Ascending aorta (tissue), 2 donors: ENCODE measurements at regions not wholly inside any gene's neighbourhood (a gene's known extent, or its start where the extent isn't known, plus 50 kb on each side); places are given as distances from the start of the nearest gene placed in this dataset.

Experiments
- DNase-seq, 2 donors: peaks; one replicate each; pipeline ENCODE4 v3.0.0-alpha.2; 2019; ENCODE audit warnings: low spot score in 2 of 2
- H3K27ac ChIP-seq, 2 donors: fragments of 200-600 bp; sonication (generic); one replicate each; pipeline ENCODE4 v1.5.1; 2016 to 2017; ENCODE audit warnings: mild to moderate bottlenecking in 1 of 2
- H3K27me3 ChIP-seq: fragments of 200-600 bp; sonication (generic); one replicate; pipeline ENCODE4 v1.5.1; 2017
- H3K36me3 ChIP-seq, 2 donors: fragments of 200-600 bp; sonication (generic); one replicate each; pipeline ENCODE4 v1.5.1; 2016
- H3K4me1 ChIP-seq, 2 donors: fragments of 200-600 bp; sonication (generic); one replicate each; pipeline ENCODE4 v1.5.1; 2016 to 2017; ENCODE audit warnings: mild to moderate bottlenecking in 1 of 2
- H3K4me3 ChIP-seq, 2 donors: fragments of 200-600 bp; sonication (generic); one replicate each; pipeline ENCODE4 v1.5.1; 2016 to 2017; ENCODE audit warnings: mild to moderate bottlenecking in 1 of 2
- H3K9me3 ChIP-seq, 2 donors: fragments of 200-600 bp; sonication (generic); one replicate each; pipeline ENCODE4 v1.5.1; 2016
- CTCF ChIP-seq, 3 experiments: fragments of 200-600 bp in 2 of 3; fragments of 450-650 bp in 1 of 3; sonication (generic) in 2 of 3; IDR thresholded peaks; one replicate each; pipeline ENCODE4 v1.5.1; 2016 to 2019; ENCODE audit warnings: antibody characterized with exemption in 3 of 3, mild to moderate bottlenecking in 1 of 3, moderate library complexity in 1 of 3
- intact Hi-C: fragments of 100-400 bp; cut with DNase I; formaldehyde crosslinking; loops from one replicate; pipeline ENCODE4 v1.15.1; 2023

GRCh38 chr2:48250474-48250844, 64.0 kb upstream of the FOXN2 start:
- H3K9me3 ChIP-seq: no peaks in the 10 kb centered on the region
- H3K4me1 ChIP-seq: peaks cover 5 to 20% of the 10 kb centered on the region in 2 donors
- no peak overlapping the region for H3K27ac ChIP-seq
- H3K4me3 ChIP-seq: no peak overlapping the region
- DNase-seq: no peak
- intact Hi-C loops: no loop called here
- no peaks in the 10 kb centered on the region for H3K27me3 ChIP-seq
- H3K36me3 ChIP-seq: no peaks in the 10 kb centered on the region
- no peak for TF ChIP-seq CTCF (IDR thresholded peaks at IDR 0.05)

DNA sequence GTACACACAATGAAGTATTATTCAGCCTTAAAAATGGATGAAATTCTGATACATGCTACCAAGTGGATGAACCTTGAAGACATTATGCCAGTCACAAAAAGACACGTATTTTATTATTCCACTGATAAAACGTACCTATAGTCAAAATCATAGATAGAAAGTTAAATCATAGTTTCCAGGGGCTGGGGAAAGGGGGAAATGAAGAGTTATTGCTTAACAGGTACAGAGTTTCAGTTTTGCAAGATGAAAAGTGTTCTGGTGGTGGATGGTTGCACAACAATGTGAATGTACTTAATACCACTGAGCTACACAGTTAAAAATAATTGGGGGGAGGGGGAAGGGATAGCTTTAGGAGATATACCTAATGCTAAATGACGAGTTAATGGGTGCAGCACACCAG, 63.5 kb upstream of the FOXN2 start:
- H3K27ac ChIP-seq: no peak overlapping the region

DNA sequence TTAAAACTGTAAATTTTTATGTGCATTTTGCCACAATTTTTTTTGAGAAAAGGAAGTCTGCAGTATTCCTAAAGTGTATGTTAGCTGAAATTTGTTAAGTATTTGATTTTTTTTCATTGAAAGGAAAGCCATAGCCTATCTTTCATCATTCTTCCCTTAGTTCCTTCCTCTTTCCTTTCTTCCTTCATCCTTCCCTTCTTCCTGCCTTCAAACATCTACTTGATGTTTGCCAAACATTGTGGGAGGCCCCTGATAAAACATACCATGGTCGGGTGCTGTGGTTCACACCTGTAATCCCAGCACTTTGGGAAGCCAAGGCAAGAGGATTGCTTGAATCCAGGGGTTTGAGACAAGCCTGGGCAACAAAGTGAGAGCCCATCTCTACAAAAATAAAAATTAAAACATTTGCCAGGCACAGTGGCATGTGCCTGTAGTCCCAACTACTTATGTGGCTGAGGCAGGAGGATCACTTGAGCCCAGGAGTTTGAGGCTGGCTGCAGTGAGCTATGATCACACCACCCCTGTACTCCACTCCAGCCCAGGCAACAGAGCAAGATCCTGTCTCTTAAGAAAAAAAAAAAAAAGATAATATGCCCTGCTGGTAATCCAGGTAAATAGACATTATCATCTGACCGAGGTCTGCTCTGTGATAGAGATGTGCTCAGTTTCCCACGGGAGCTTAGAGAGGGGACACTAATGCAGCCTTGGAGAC, 62.9 kb upstream of the FOXN2 start:
- peaks cover 5 to 20% of the 10 kb centered on the region in 2 donors for H3K4me1 ChIP-seq
- H3K27ac ChIP-seq: no peak overlapping the region
- DNase-seq: no peak
- H3K4me3 ChIP-seq: no peak overlapping the region
- H3K36me3 ChIP-seq: no peaks in the 10 kb centered on the region
- H3K27me3 ChIP-seq: no peaks in the 10 kb centered on the region
- no peak for TF ChIP-seq CTCF (IDR thresholded peaks at IDR 0.05)
- intact Hi-C loops: no loop called here
- H3K9me3 ChIP-seq: no peaks in the 10 kb centered on the region

More for the DNA sequence above, 63.5 kb upstream of the FOXN2 start:
- TF ChIP-seq CTCF (IDR thresholded peaks at IDR 0.05): no peak
- H3K27me3 ChIP-seq: no peaks in the 10 kb centered on the region
- H3K36me3 ChIP-seq: no peaks in the 10 kb centered on the region
- no peak overlapping the region for H3K4me3 ChIP-seq
- no peak for DNase-seq
- H3K4me1 ChIP-seq: peaks cover 5 to 20% of the 10 kb centered on the region in 2 donors
- no peaks in the 10 kb centered on the region for H3K9me3 ChIP-seq
- intact Hi-C loops: no loop called here

GRCh38 chr2:48253301-48253700, 61.2 kb upstream of the FOXN2 start:
- H3K27ac ChIP-seq: no peak overlapping the region
- no peaks in the 10 kb centered on the region for H3K36me3 ChIP-seq
- H3K27me3 ChIP-seq: no peaks in the 10 kb centered on the region
- H3K4me1 ChIP-seq: peaks cover 5 to 20% of the 10 kb centered on the region in 2 donors
- no peak overlapping the region for H3K4me3 ChIP-seq
- intact Hi-C loops: no loop called here
- TF ChIP-seq CTCF (IDR thresholded peaks at IDR 0.05): no peak
- H3K9me3 ChIP-seq: no peaks in the 10 kb centered on the region
- DNase-seq: no peak

DNA sequence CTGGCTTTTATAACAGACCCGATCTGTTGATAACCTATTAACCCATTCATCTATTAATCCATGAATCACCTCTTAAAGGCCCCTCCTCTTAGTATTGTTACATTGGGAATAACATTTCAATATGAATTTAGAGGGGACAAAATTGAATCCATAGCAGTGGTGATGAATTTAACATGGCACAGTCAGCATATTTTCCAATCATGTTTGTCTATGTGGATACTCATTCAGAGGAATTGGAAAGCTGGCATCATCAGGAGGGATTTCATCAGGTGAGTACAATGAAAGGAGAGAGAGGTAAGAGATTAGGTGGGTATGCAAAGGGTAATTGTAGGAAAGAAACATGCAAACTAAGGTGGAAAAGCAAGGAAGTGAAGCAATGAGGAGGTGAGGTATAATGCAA, 59.6 kb upstream of the FOXN2 start:
- Histone ChIP-seq H3K9me3 (no peaks in the 10 kb centered on the region), H3K4me3 (no peak overlapping the region), H3K36me3 (no peaks in the 10 kb centered on the region), H3K4me1 (peaks cover under 1 to 7% of the 10 kb centered on the region in 2 donors), H3K27me3 (no peaks in the 10 kb centered on the region), H3K27ac (no peak overlapping the region)
- intact Hi-C loops: no loop called here
- TF ChIP-seq CTCF (IDR thresholded peaks at IDR 0.05): no peak
- no peak for DNase-seq

GRCh38 chr2:48257456-48257855, 57.0 kb upstream of the FOXN2 start:
- H3K4me3 ChIP-seq: no peak overlapping the region
- DNase-seq: no peak
- intact Hi-C loops: no loop called here
- H3K27ac ChIP-seq: no peak overlapping the region
- H3K36me3 ChIP-seq: no peaks in the 10 kb centered on the region
- TF ChIP-seq CTCF (IDR thresholded peaks at IDR 0.05): no peak
- no peaks in the 10 kb centered on the region for H3K27me3 ChIP-seq
- no peaks in the 10 kb centered on the region for H3K9me3 ChIP-seq
- H3K4me1 ChIP-seq: no peaks in the 10 kb centered on the region
